A172 (cell line): ENCODE measurements at regions not wholly inside any gene's neighbourhood (a gene's known extent, or its start where the extent isn't known, plus 50 kb on each side); places are given as distances from the start of the nearest gene placed in this dataset.
A peak's percentile ranks its signal among the peaks of the same experiment; 100 is the strongest.

Experiments
- DNase-seq: peaks from one replicate; pipeline ENCODE4 v3.0.0-alpha.2; 2015; ENCODE audit warnings: low spot score

- peak; percentile 46 for DNase-seq
These were observed 114.9 kb upstream of the NFIB start for GRCh38 chr9:14428781-14429230.

GRCh38 chr9:14427419-14427818 is 113.5 kb upstream of the NFIB start:
- DNase-seq = no peak

GRCh38 chr9:14424983-14425382 is 111.0 kb upstream of the NFIB start:
- DNase-seq = no peak

GRCh38 chr9:14424289-14424688 is 110.3 kb upstream of the NFIB start:
- no peak for DNase-seq

GRCh38 chr9:14423815-14424261 is 109.9 kb upstream of the NFIB start:
- peak; percentile 69 for DNase-seq

- no peak for DNase-seq
These were observed 107.3 kb upstream of the NFIB start for GRCh38 chr9:14421291-14421690.

GRCh38 chr9:14418941-14419937 is 105.3 kb upstream of the NFIB start:
- no peak for DNase-seq

GRCh38 chr9:14418301-14418940 is 104.5 kb upstream of the NFIB start:
- DNase-seq = no peak

- DNase-seq = no peak
These were observed 103.3 kb upstream of the NFIB start for GRCh38 chr9:14417237-14417636.

GRCh38 chr9:14415947-14416346 is 102.0 kb upstream of the NFIB start:
- DNase-seq = peak; percentile 74

- DNase-seq = no peak
These were observed 99.9 kb upstream of the NFIB start for GRCh38 chr9:14413812-14414211.

- DNase-seq = no peak
These were observed 98.8 kb upstream of the NFIB start for GRCh38 chr9:14412775-14413174.

GRCh38 chr9:14406463-14406862 is 92.5 kb upstream of the NFIB start:
- DNase-seq = no peak

- DNase-seq = no peak
These were observed 91.3 kb upstream of the NFIB start for GRCh38 chr9:14405176-14405706.

GRCh38 chr9:14403081-14403480 is 89.1 kb upstream of the NFIB start:
- DNase-seq = no peak

GRCh38 chr9:14402583-14402982 is 88.6 kb upstream of the NFIB start:
- no peak for DNase-seq

- no peak for DNase-seq
These were observed 88.0 kb upstream of the NFIB start for GRCh38 chr9:14401911-14402310.

GRCh38 chr9:14400658-14400995 is 86.7 kb upstream of the NFIB start:
- DNase-seq = peak; percentile 14

- DNase-seq = no peak
These were observed 86.1 kb upstream of the NFIB start for GRCh38 chr9:14399756-14400657.

- no peak for DNase-seq
These were observed 84.5 kb upstream of the NFIB start for GRCh38 chr9:14398473-14398872.

- no peak for DNase-seq
These were observed 82.2 kb upstream of the NFIB start for GRCh38 chr9:14396171-14396570.
